ENCODE measurements at regions not wholly inside any gene's neighbourhood (a gene's known extent, or its start where the extent isn't known, plus 50 kb on each side); places are given as distances from the start of the nearest gene placed in this dataset.

DNA sequence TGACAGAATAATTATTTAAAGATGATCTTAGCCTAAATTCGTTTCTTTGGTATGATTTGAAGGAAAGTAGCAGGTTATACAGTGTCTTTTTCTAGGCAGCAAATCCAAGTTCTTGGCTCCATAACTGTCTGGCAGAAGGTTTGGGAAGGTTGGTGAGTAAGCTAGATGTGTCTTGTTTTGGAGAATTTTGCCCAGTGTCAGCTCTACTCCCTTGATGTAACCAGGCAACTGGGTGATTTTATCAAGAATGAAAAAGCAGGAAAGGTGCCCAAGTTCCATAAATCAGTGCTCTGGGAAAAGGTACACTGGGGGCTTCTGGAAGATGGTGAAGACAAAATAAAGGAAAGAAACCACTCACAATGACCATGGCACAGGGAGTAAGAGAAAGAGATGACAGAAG, 71.5 kb upstream of the USP47 start:
- TF ChIP-seq EZH2 (IDR thresholded peaks at IDR 0.05) (no peak), POLR2AphosphoS5 (IDR thresholded peaks at IDR 0.05; ENCODE audit: borderline replicate concordance, low read depth, low read length) (no peak), FOXP2 (optimal IDR thresholded peaks at IDR 0.05; ENCODE audit: control extremely low read depth, extremely low read length, insufficient read depth) (no peak)

Data from SK-N-MC (cell line).